ENCODE measurements at regions not wholly inside any gene's neighbourhood (a gene's known extent, or its start where the extent isn't known, plus 50 kb on each side); places are given as distances from the start of the nearest gene placed in this dataset.

DNA sequence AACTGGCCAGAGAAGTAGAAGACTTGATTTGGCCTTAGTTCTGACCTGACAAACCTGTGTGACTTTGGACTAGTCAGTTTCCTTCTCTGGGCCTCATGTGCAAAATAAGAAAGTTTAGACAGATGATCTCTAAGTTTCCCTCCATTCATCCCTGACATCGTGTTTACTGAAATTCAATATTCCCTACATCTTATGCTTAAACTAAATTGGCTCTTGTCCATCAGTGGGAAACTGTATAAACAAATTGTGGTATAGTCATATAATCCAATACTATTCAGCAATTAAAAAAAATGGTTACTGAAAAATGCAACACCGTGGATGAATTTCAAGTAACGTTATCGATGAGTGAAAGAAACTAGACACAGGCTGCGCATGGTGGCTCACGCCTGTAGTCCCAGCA is 64.4 kb upstream of the HRH1 start:
- 100% methylated on average over 5 of the region's 6 CpGs for WGBS (ENCODE audit: insufficient coverage)
- H3K27ac Mint-ChIP-seq = no peak overlapping the region
- Histone ChIP-seq H2AFZ (ENCODE audit: insufficient read depth, low read depth, low read length, poor library complexity, severe bottlenecking) (no peak overlapping the region), H3K4me2 (replicated peaks; ENCODE audit: low read depth, low read length, poor library complexity, severe bottlenecking) (no peak overlapping the region), H3K4me3 (ENCODE audit: control extremely low read depth in 1 of 5, extremely low read depth in 1 of 5, insufficient read depth in 1 of 5, low read depth in 2 of 5, low read length in 4 of 5) (no peak overlapping the region), H3K9ac (ENCODE audit: low read length) (no peak overlapping the region), H3K36me3 (replicated peaks in 1 of 2; ENCODE audit: control extremely low read depth in 1 of 2, control insufficient read depth in 1 of 2, extremely low read depth in 1 of 2, insufficient read depth in 2 of 2, low read length in 1 of 2) (no peaks in the 10 kb centered on the region), H3K9me3 (ENCODE audit: control extremely low read depth in 1 of 3, control insufficient read depth in 2 of 3, insufficient read depth in 1 of 3, low read length in 2 of 3) (peaks cover 0 to 9% (median 0%) of the 10 kb centered on the region in 3 donors), H3K27me3 (replicated peaks in 1 of 4; ENCODE audit: control extremely low read depth in 1 of 4, control insufficient read depth in 3 of 4, insufficient read depth in 4 of 4, low read length in 3 of 4) (no peaks in the 10 kb centered on the region), H3K79me2 (ENCODE audit: control insufficient read depth, insufficient read depth, low read length) (no peaks in the 10 kb centered on the region), H3K4me1 (ENCODE audit: control insufficient read depth in 2 of 2, insufficient read depth in 2 of 2, low read length in 2 of 2) (no peaks in the 10 kb centered on the region), H4K20me1 (ENCODE audit: control insufficient read depth, insufficient read depth, low read length, poor library complexity, severe bottlenecking) (no peaks in the 10 kb centered on the region), H3K27ac (ENCODE audit: low read length in 2 of 2) (no peak overlapping the region)
- CTCF ChIA-PET = no interaction called here
- peaks cover 6% of the 10 kb centered on the region for H3K27me3 Mint-ChIP-seq
- TF ChIP-seq, protein P1, sequence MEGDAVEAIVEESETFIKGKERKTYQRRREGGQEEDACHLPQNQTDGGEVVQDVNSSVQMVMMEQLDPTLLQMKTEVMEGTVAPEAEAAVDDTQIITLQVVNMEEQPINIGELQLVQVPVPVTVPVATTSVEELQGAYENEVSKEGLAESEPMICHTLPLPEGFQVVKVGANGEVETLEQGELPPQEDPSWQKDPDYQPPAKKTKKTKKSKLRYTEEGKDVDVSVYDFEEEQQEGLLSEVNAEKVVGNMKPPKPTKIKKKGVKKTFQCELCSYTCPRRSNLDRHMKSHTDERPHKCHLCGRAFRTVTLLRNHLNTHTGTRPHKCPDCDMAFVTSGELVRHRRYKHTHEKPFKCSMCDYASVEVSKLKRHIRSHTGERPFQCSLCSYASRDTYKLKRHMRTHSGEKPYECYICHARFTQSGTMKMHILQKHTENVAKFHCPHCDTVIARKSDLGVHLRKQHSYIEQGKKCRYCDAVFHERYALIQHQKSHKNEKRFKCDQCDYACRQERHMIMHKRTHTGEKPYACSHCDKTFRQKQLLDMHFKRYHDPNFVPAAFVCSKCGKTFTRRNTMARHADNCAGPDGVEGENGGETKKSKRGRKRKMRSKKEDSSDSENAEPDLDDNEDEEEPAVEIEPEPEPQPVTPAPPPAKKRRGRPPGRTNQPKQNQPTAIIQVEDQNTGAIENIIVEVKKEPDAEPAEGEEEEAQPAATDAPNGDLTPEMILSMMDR (IDR thresholded peaks at IDR 0.05) = no peak
- TF ChIP-seq EZH2 (IDR thresholded peaks at IDR 0.05; ENCODE audit: borderline replicate concordance, insufficient read depth, low read depth, low read length, poor library complexity, severe bottlenecking) = no peak
- H3K4me1 Mint-ChIP-seq = no peaks in the 10 kb centered on the region
- ATAC-seq (ENCODE audit: low read depth) (no peak), DNase-seq (no peak)
- no peaks in the 10 kb centered on the region for H3K9me3 Mint-ChIP-seq (ENCODE audit: insufficient read depth)
- no peak overlapping the region for H3K4me3 Mint-ChIP-seq
- intact Hi-C loops (cut with micrococcal nuclease) = no loop called here
- POLR2A ChIA-PET = no interaction called here

DNA sequence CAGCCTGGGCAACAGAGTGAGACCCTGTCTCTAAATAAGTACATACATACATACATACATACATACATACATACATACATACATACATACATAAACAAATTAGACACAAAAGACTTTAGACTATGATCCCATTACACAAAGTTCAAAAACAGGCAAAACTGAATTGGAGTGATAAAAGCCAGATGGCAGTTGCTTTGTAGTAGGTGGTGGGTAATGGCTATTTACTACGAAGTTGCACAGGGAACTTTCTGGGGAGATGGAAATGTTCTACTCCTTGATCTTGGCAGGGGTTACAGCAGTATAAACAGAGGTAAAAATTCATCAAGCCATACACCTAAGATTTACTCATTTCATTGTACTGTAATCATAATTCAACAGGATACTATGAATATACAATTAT is 63.7 kb upstream of the HRH1 start:
- Mint-ChIP-seq H3K4me3 (no peak overlapping the region), H3K27ac (no peak overlapping the region), H3K27me3 (peaks cover 9% of the 10 kb centered on the region), H3K9me3 (ENCODE audit: insufficient read depth) (no peaks in the 10 kb centered on the region), H3K4me1 (no peaks in the 10 kb centered on the region)
- DNase-seq (no peak), ATAC-seq (ENCODE audit: low read depth) (no peak)
- no peak for TF ChIP-seq EZH2 (IDR thresholded peaks at IDR 0.05; ENCODE audit: borderline replicate concordance, insufficient read depth, low read depth, low read length, poor library complexity, severe bottlenecking)
- TF ChIP-seq, protein P1 (IDR thresholded peaks at IDR 0.05) = no peak
- ChIA-PET CTCF (no interaction called here), POLR2A (no interaction called here)
- no peak overlapping the region for H2AFZ ChIP-seq (ENCODE audit: insufficient read depth, low read depth, low read length, poor library complexity, severe bottlenecking)
- intact Hi-C loops (cut with micrococcal nuclease) = no loop called here
- no peak overlapping the region for H3K9ac ChIP-seq (ENCODE audit: low read length)
- H3K27ac ChIP-seq (ENCODE audit: low read length in 2 of 2) = no peak overlapping the region
- H3K36me3 ChIP-seq (replicated peaks in 1 of 2; ENCODE audit: control extremely low read depth in 1 of 2, control insufficient read depth in 1 of 2, extremely low read depth in 1 of 2, insufficient read depth in 2 of 2, low read length in 1 of 2) = no peaks in the 10 kb centered on the region
- H4K20me1 ChIP-seq (ENCODE audit: control insufficient read depth, insufficient read depth, low read length, poor library complexity, severe bottlenecking) = no peaks in the 10 kb centered on the region
- WGBS (ENCODE audit: insufficient coverage) = no CpG with 5 or more reads among the region's 1 CpG
- H3K4me1 ChIP-seq (ENCODE audit: control insufficient read depth in 2 of 2, insufficient read depth in 2 of 2, low read length in 2 of 2) = no peaks in the 10 kb centered on the region
- no peak overlapping the region for H3K4me3 ChIP-seq (ENCODE audit: control extremely low read depth in 1 of 5, extremely low read depth in 1 of 5, insufficient read depth in 1 of 5, low read depth in 2 of 5, low read length in 4 of 5)
- no peaks in the 10 kb centered on the region for H3K79me2 ChIP-seq (ENCODE audit: control insufficient read depth, insufficient read depth, low read length)
- no peak overlapping the region for H3K4me2 ChIP-seq (replicated peaks; ENCODE audit: low read depth, low read length, poor library complexity, severe bottlenecking)
- H3K27me3 ChIP-seq (replicated peaks in 1 of 4; ENCODE audit: control extremely low read depth in 1 of 4, control insufficient read depth in 3 of 4, insufficient read depth in 4 of 4, low read length in 3 of 4) = no peaks in the 10 kb centered on the region
- peaks cover 0 to 7% (median 0%) of the 10 kb centered on the region in 3 donors for H3K9me3 ChIP-seq (ENCODE audit: control extremely low read depth in 1 of 3, control insufficient read depth in 2 of 3, insufficient read depth in 1 of 3, low read length in 2 of 3)
